GM12878 (cell line): ENCODE measurements at regions not wholly inside any gene's neighbourhood (a gene's known extent, or its start where the extent isn't known, plus 50 kb on each side); places are given as distances from the start of the nearest gene placed in this dataset.
"Not testable (repeated sequence)": the region's sequence is repeated elsewhere in the genome, so short reads cannot be mapped to it uniquely, and the experiment has no call there.

Experiments used
- ATAC-seq: fragments of 200-7000 bp; cut with Tn5 transposase; 3 replicates; pipeline ENCODE4 v1.9.1; 2020; ENCODE audit warnings: mild to moderate bottlenecking, moderate library complexity
- BruUV-seq: library from RNA; stranded (reverse); fragments of 400-500 nt; replicated peaks from 2 replicates; lab custom pipeline; 2021; lab: Mats Ljungman, UMichigan
- CTCF ChIA-PET: fragments of 300-600 bp; sonication (Branson Sonifier 250); formaldehyde crosslinking; extraction: SDS; loops from one replicate; lab custom pipeline; 2021; ENCODE audit warnings: inconsistent platforms; lab: Yijun Ruan, JAX
- POLR2A ChIA-PET: fragments of 350-600 bp; formaldehyde crosslinking; extraction: SDS; loops from one replicate; lab custom pipeline; 2021; ENCODE audit warnings: inconsistent platforms; lab: Charles Lee
- RAD21 ChIA-PET: fragments of 300-600 bp; sonication (Branson Sonifier 250); formaldehyde crosslinking; loops from one replicate; lab custom pipeline; 2023; ENCODE audit warnings: antibody characterized with exemption; ENCODE audit not compliant: unreplicated experiment; lab: Charles Lee
- SMC1A ChIA-PET: fragments of 300-600 bp; sonication (Branson Sonifier 250); formaldehyde crosslinking; loops from one replicate; lab custom pipeline; 2023; ENCODE audit not compliant: unreplicated experiment, uncharacterized antibody; lab: Charles Lee
- DNase-seq: peaks from one replicate; pipeline ENCODE4 v3.0.0-alpha.2; 2011; ENCODE audit warnings: low read depth, low spot score
- FAIRE-seq: peaks from 3 replicates; lab custom pipeline; 2011; peaks lifted over from hg19 to GRCh38; lab: Jason Lieb, UNC
- H2AFZ ChIP-seq: 2 replicates; pipeline ENCODE4 v1.6.0; 2011; ENCODE audit warnings: low read depth, low read length, control low read depth; ENCODE audit not compliant: control insufficient read depth
- H3K27ac ChIP-seq: 2 replicates; pipeline ENCODE4 v1.5.1; 2011; ENCODE audit warnings: control low read depth; ENCODE audit not compliant: control insufficient read depth, insufficient read depth
- H3K27me3 ChIP-seq, 2 experiments: replicated peaks in 1 of 2; 2 replicates each; pipeline versions ENCODE4 v1.6.0 to v1.6.1; 2011; ENCODE audit warnings: low read length in 1 of 2; ENCODE audit not compliant: control insufficient read depth in 2 of 2, insufficient read depth in 2 of 2
- H3K36me3 ChIP-seq, 2 experiments: 2 replicates each; pipeline ENCODE4 v1.5.1; 2011; ENCODE audit warnings: low read length in 1 of 2; ENCODE audit not compliant: control insufficient read depth in 2 of 2, insufficient read depth in 2 of 2
- H3K4me1 ChIP-seq: 2 replicates; pipeline ENCODE4 v1.6.1; 2011; ENCODE audit warnings: mild to moderate bottlenecking, low read length, moderate library complexity, mixed read lengths; ENCODE audit not compliant: control insufficient read depth, insufficient read depth
- H3K4me2 ChIP-seq: 2 replicates; pipeline ENCODE4 v1.6.0; 2011; ENCODE audit warnings: control low read depth; ENCODE audit not compliant: control insufficient read depth, insufficient read depth
- H3K4me3 ChIP-seq: fragments of 200-600 bp; sonication (generic); 2 replicates; pipeline ENCODE4 v1.5.1; 2016
- H3K79me2 ChIP-seq: 2 replicates; pipeline ENCODE4 v1.6.0; 2011; ENCODE audit warnings: low read length; ENCODE audit not compliant: control insufficient read depth, insufficient read depth
- H3K9ac ChIP-seq: 2 replicates; pipeline ENCODE4 v1.8.0; 2011; ENCODE audit warnings: low read length, control low read depth, mixed read lengths; ENCODE audit not compliant: control insufficient read depth, insufficient read depth
- H3K9me3 ChIP-seq: replicated peaks from 3 replicates; pipeline ENCODE4 v1.5.1; 2011; ENCODE audit warnings: mild to moderate bottlenecking, low read length; ENCODE audit not compliant: control insufficient read depth, insufficient read depth
- H4K20me1 ChIP-seq: 2 replicates; pipeline ENCODE4 v1.6.0; 2011; ENCODE audit not compliant: control insufficient read depth, insufficient read depth
- BCLAF1 ChIP-seq: fragments of 450-650 bp; IDR thresholded peaks from 2 replicates; pipeline ENCODE4 v1.6.1; 2017; ENCODE audit warnings: antibody characterized with exemption, mild to moderate bottlenecking, moderate library complexity
- ESRRA ChIP-seq: IDR thresholded peaks from 2 replicates; pipeline ENCODE4 v1.6.1; 2012; ENCODE audit warnings: mild to moderate bottlenecking, low read length, improper control_type of control experiment
- EZH2 ChIP-seq: IDR thresholded peaks from 2 replicates; pipeline ENCODE4 v1.6.1; 2012; ENCODE audit warnings: low read depth, mild to moderate bottlenecking, control low read depth, inconsistent platforms, low read length, borderline replicate concordance; ENCODE audit not compliant: control insufficient read depth
- IKZF1 ChIP-seq: fragments of 450-650 bp; conservative IDR thresholded peaks from 2 replicates; pipeline ENCODE4 v1.6.1; 2017; ENCODE audit warnings: antibody characterized with exemption, mild to moderate bottlenecking
- SMARCA5 ChIP-seq: fragments of 450-650 bp; IDR thresholded peaks from 2 replicates; pipeline ENCODE4 v1.6.1; 2017; ENCODE audit warnings: mild to moderate bottlenecking
- SMC3 ChIP-seq: IDR thresholded peaks from 2 replicates; pipeline ENCODE4 v1.6.1; 2011; ENCODE audit warnings: low read length, improper control_type of control experiment, borderline replicate concordance
- TCF3 ChIP-seq: IDR thresholded peaks from 2 replicates; pipeline ENCODE4 v1.6.1; 2012; ENCODE audit warnings: low read depth, mild to moderate bottlenecking, low read length, borderline replicate concordance; ENCODE audit not compliant: insufficient read depth
- ZNF24 ChIP-seq: fragments of 450-650 bp; IDR thresholded peaks from 2 replicates; pipeline ENCODE4 v1.6.1; 2017; ENCODE audit warnings: antibody characterized with exemption, mild to moderate bottlenecking
- WGBS: methylation state at CpG from one replicate; pipeline ENCODE4 v1.1.6; 2016; ENCODE audit warnings: low lambda C conversion rate; ENCODE audit not compliant: insufficient replicate concordance, insufficient coverage; ENCODE audit errors: missing lambda C conversion rate; 5-methylcytosine and 5-hydroxymethylcytosine counted together
- in situ Hi-C: fragments of 300-500 bp; cut with MboI; formaldehyde crosslinking; loops from 9 replicates; pipeline ENCODE4 v1.14.3; 2018; ENCODE audit warnings: mixed read lengths
- intact Hi-C: fragments of 100-400 bp; cut with micrococcal nuclease; formaldehyde crosslinking; loops from one replicate; pipeline ENCODE4 v1.14.2; 2022; ENCODE audit not compliant: unreplicated experiment

GRCh38 chr16:10261526-10261925 is 79.3 kb upstream of the GRIN2A start:
- in situ Hi-C loops, result loop anchor here (10.0 kb wide), 1 partner anchor 123 kb away; the partner anchor contains the start of gene ATF7IP2
- DNase-seq, H3K27me3 ChIP-seq, H3K79me2 ChIP-seq, POLR2A ChIA-PET, BruUV-seq, H3K4me3 ChIP-seq, H2AFZ ChIP-seq, H4K20me1 ChIP-seq, H3K9me3 ChIP-seq, H3K36me3 ChIP-seq, H3K4me2 ChIP-seq, intact Hi-C loops, ATAC-seq, FAIRE-seq, H3K9ac ChIP-seq, H3K27ac ChIP-seq: not testable (repeated sequence)
- 89% methylated on average over 6 of the region's 6 CpGs for WGBS
- CTCF ChIA-PET, result interaction anchor here (1.3 to 12.8 kb wide), 2 partner anchors 50 to 249 kb away, joined by 4 to 196 read pairs; no protein-coding TSS in a partner anchor
- SMC1A ChIA-PET, result interaction anchor here (0.6 to 15.1 kb wide), 7 partner anchors 16 to 1121 kb away, joined by 3 to 193 read pairs (median 3); no protein-coding TSS in a partner anchor
- RAD21 ChIA-PET, result interaction anchor here (1.0 to 1.6 kb wide), 4 partner anchors 35 to 52 kb away, joined by 4 to 6 read pairs (median 4); no protein-coding TSS in a partner anchor
- H3K4me1 ChIP-seq, result peaks cover 23% of the 10 kb centered on the region

GRCh38 chr16:10262377-10263132 is 80.3 kb upstream of the GRIN2A start:
- Histone ChIP-seq H3K9ac (no peak overlapping the region), H3K27me3 (no peaks in the 10 kb centered on the region), H3K36me3 (no peaks in the 10 kb centered on the region), H2AFZ (no peak overlapping the region), H3K27ac (no peak overlapping the region), H3K4me1 (peaks cover 18% of the 10 kb centered on the region), H3K4me3 (no peak overlapping the region), H3K79me2 (no peaks in the 10 kb centered on the region), H3K9me3 (no peaks in the 10 kb centered on the region), H3K4me2 (no peak overlapping the region), H4K20me1 (no peaks in the 10 kb centered on the region)
- no peak for FAIRE-seq
- no peak for DNase-seq
- no TSS peak for BruUV-seq
- POLR2A ChIA-PET, result interaction anchor here (1.1 kb wide), 1 partner anchor 17 kb away, joined by 3 read pairs; no protein-coding TSS in a partner anchor
- SMC1A ChIA-PET, result interaction anchor here (1.0 to 15.1 kb wide), 4 partner anchors 35 to 247 kb away, joined by 3 to 193 read pairs (median 72); no protein-coding TSS in a partner anchor
- CTCF ChIA-PET, result interaction anchor here (0.5 to 12.8 kb wide), 6 partner anchors 11 to 1832 kb away, joined by 4 to 196 read pairs (median 4); no protein-coding TSS in a partner anchor
- no peak for ATAC-seq
- TF ChIP-seq TCF3 (no peak), EZH2 (no peak), SMARCA5 (no peak), ESRRA (no peak), IKZF1 (no peak), ZNF24 (no peak), SMC3 (no peak), BCLAF1 (no peak)
- 70% methylated on average over 7 of the region's 7 CpGs for WGBS
- RAD21 ChIA-PET, result interaction anchor here (0.6 to 1.6 kb wide), 6 partner anchors 34 to 100 kb away, joined by 3 to 6 read pairs (median 4); no protein-coding TSS in a partner anchor
- intact Hi-C loops (no loop called here), in situ Hi-C loops (loop anchor here (10.0 kb wide), 1 partner anchor 122 kb away; the partner anchor contains the start of gene ATF7IP2)
